ENCODE measurements at regions not wholly inside any gene's neighbourhood (a gene's known extent, or its start where the extent isn't known, plus 50 kb on each side); places are given as distances from the start of the nearest gene placed in this dataset.
"Not testable (repeated sequence)": the region's sequence is repeated elsewhere in the genome, so short reads cannot be mapped to it uniquely, and the experiment has no call there.

- H3K36me3 ChIP-seq, result no peaks in the 10 kb centered on the region
- no peak overlapping the region for H3K4me3 ChIP-seq
- H3K27ac ChIP-seq, result no peak overlapping the region
- no peaks in the 10 kb centered on the region for H3K27me3 ChIP-seq
- no peak for TF ChIP-seq POLR2AphosphoS5 (IDR thresholded peaks at IDR 0.05)
- no peak for TF ChIP-seq CTCF (IDR thresholded peaks at IDR 0.05)
- TF ChIP-seq POLR2A (IDR thresholded peaks at IDR 0.05), result no peak
- no peaks in the 10 kb centered on the region for H3K4me1 ChIP-seq
- H3K9me3 ChIP-seq, result peaks cover 23 to 36% of the 10 kb centered on the region in 2 donors
- no peak for DNase-seq (ENCODE audit: low spot score in 2 of 2)
- intact Hi-C loops (cut with DNase I; ENCODE audit: low total_unique reads), result no loop called here
These were observed 753.6 kb upstream of the TPTE start for GRCh38 chr21:9767592-9768375.

GRCh38 chr21:9768376-9769130 is 752.8 kb upstream of the TPTE start:
- H3K4me3 ChIP-seq, result not testable (repeated sequence)

GRCh38 chr21:9769131-9769498 is 752.3 kb upstream of the TPTE start:
- H3K27ac ChIP-seq; H3K4me1 ChIP-seq; H3K27me3 ChIP-seq; H3K4me3 ChIP-seq; intact Hi-C loops (cut with DNase I; ENCODE audit: low total_unique reads); DNase-seq (ENCODE audit: low spot score in 2 of 2); H3K36me3 ChIP-seq: not testable (repeated sequence)
- peaks cover 23 to 36% of the 10 kb centered on the region in 2 donors for H3K9me3 ChIP-seq

More at GRCh38 chr21:9768376-9769130, 752.8 kb upstream of the TPTE start:
- H3K9me3 ChIP-seq, result peaks cover 23 to 36% of the 10 kb centered on the region in 2 donors
- H3K36me3 ChIP-seq; intact Hi-C loops (cut with DNase I; ENCODE audit: low total_unique reads); DNase-seq (ENCODE audit: low spot score in 2 of 2); H3K27ac ChIP-seq; H3K4me1 ChIP-seq; H3K27me3 ChIP-seq: not testable (repeated sequence)

- H3K27ac ChIP-seq; intact Hi-C loops (cut with DNase I; ENCODE audit: low total_unique reads): not testable (repeated sequence)
- H3K9me3 ChIP-seq, result peaks cover 23 to 36% of the 10 kb centered on the region in 2 donors
These were observed 751.4 kb upstream of the TPTE start for GRCh38 chr21:9769718-9770690.

GRCh38 chr21:9771466-9772347 is 749.7 kb upstream of the TPTE start:
- intact Hi-C loops (cut with DNase I; ENCODE audit: low total_unique reads); H3K36me3 ChIP-seq; H3K4me1 ChIP-seq; H3K27ac ChIP-seq; H3K27me3 ChIP-seq; DNase-seq (ENCODE audit: low spot score in 2 of 2); H3K4me3 ChIP-seq: not testable (repeated sequence)
- H3K9me3 ChIP-seq, result peaks cover 23 to 44% of the 10 kb centered on the region in 2 donors

More at GRCh38 chr21:9769718-9770690, 751.4 kb upstream of the TPTE start:
- not testable (repeated sequence) for H3K4me3 ChIP-seq; H3K4me1 ChIP-seq; H3K27me3 ChIP-seq; DNase-seq (ENCODE audit: low spot score in 2 of 2); H3K36me3 ChIP-seq

- H3K9me3 ChIP-seq, result peaks cover 22 to 42% of the 10 kb centered on the region in 2 donors
- TF ChIP-seq POLR2AphosphoS5 (IDR thresholded peaks at IDR 0.05), result no peak
- no peak for TF ChIP-seq CTCF (IDR thresholded peaks at IDR 0.05)
- TF ChIP-seq POLR2A (IDR thresholded peaks at IDR 0.05), result no peak
- no peak for DNase-seq (ENCODE audit: low spot score in 2 of 2)
- H3K4me1 ChIP-seq, result no peaks in the 10 kb centered on the region
- no peaks in the 10 kb centered on the region for H3K27me3 ChIP-seq
- no peak overlapping the region for H3K27ac ChIP-seq
- H3K4me3 ChIP-seq, result no peak overlapping the region
- H3K36me3 ChIP-seq, result no peaks in the 10 kb centered on the region
- intact Hi-C loops (cut with DNase I; ENCODE audit: low total_unique reads), result no loop called here
These were observed 749.1 kb upstream of the TPTE start for GRCh38 chr21:9772348-9772672.

- DNase-seq (ENCODE audit: low spot score in 2 of 2); H3K27me3 ChIP-seq; H3K27ac ChIP-seq; H3K36me3 ChIP-seq; H3K4me3 ChIP-seq; intact Hi-C loops (cut with DNase I; ENCODE audit: low total_unique reads); H3K4me1 ChIP-seq: not testable (repeated sequence)
- H3K9me3 ChIP-seq, result peaks cover 15 to 36% of the 10 kb centered on the region in 2 donors
These were observed 748.4 kb upstream of the TPTE start for GRCh38 chr21:9772877-9773420.
